ENCODE measurements at regions not wholly inside any gene's neighbourhood (a gene's known extent, or its start where the extent isn't known, plus 50 kb on each side); places are given as distances from the start of the nearest gene placed in this dataset.

DNA sequence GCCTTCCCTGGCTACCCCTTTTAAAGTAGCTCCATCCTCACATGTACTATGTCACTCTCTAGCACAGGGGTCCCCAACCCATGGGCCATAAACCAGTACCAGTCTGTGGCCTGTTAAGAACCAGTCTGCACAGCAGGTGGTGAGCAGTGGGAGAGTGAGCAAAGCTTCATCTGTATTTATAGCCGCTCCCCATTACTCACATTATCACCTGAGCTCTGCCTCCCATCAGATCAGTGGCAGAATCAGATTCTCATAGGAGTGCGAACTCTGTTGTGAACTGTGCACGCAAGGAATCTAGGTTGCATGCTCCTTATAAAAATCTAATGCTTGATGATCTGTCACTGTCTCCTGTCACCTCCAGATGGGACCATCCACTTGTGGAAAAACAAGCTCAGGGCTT, 116.6 kb upstream of the FOXD3 start:
- H2AFZ ChIP-seq (ENCODE audit: low read depth, low read length) = no peak overlapping the region
- H3K9me3 ChIP-seq (ENCODE audit: low read length) = no peaks in the 10 kb centered on the region
- H3K9me2 ChIP-seq (ENCODE audit: insufficient read depth, low read length) = no peaks in the 10 kb centered on the region
- H3K4me2 ChIP-seq (ENCODE audit: low read length) = no peak overlapping the region
- no peaks in the 10 kb centered on the region for H4K20me1 ChIP-seq (ENCODE audit: insufficient read depth)
- no peaks in the 10 kb centered on the region for H3F3A ChIP-seq (ENCODE audit: insufficient read depth, low read length, poor library complexity, severe bottlenecking)
- no peak overlapping the region for H3K4me3 ChIP-seq (ENCODE audit: low read length)
- H3K36me3 ChIP-seq (ENCODE audit: insufficient read depth, low read length) = no peaks in the 10 kb centered on the region
- H3K9ac ChIP-seq (ENCODE audit: low read length) = no peak overlapping the region
- H3K27me3 ChIP-seq (ENCODE audit: insufficient read depth, low read depth, low read length) = peaks cover under 1% of the 10 kb centered on the region
- H3K79me2 ChIP-seq (replicated peaks; ENCODE audit: insufficient read depth, low read length) = no peaks in the 10 kb centered on the region
- no peak overlapping the region for H3K27ac ChIP-seq (ENCODE audit: low read length)
- TF ChIP-seq POLR2AphosphoS5 (IDR thresholded peaks at IDR 0.05) = no peak
- no peak for TF ChIP-seq MXI1 (conservative IDR thresholded peaks at IDR 0.05; ENCODE audit: poor library complexity, severe bottlenecking)
- TF ChIP-seq, protein P1, sequence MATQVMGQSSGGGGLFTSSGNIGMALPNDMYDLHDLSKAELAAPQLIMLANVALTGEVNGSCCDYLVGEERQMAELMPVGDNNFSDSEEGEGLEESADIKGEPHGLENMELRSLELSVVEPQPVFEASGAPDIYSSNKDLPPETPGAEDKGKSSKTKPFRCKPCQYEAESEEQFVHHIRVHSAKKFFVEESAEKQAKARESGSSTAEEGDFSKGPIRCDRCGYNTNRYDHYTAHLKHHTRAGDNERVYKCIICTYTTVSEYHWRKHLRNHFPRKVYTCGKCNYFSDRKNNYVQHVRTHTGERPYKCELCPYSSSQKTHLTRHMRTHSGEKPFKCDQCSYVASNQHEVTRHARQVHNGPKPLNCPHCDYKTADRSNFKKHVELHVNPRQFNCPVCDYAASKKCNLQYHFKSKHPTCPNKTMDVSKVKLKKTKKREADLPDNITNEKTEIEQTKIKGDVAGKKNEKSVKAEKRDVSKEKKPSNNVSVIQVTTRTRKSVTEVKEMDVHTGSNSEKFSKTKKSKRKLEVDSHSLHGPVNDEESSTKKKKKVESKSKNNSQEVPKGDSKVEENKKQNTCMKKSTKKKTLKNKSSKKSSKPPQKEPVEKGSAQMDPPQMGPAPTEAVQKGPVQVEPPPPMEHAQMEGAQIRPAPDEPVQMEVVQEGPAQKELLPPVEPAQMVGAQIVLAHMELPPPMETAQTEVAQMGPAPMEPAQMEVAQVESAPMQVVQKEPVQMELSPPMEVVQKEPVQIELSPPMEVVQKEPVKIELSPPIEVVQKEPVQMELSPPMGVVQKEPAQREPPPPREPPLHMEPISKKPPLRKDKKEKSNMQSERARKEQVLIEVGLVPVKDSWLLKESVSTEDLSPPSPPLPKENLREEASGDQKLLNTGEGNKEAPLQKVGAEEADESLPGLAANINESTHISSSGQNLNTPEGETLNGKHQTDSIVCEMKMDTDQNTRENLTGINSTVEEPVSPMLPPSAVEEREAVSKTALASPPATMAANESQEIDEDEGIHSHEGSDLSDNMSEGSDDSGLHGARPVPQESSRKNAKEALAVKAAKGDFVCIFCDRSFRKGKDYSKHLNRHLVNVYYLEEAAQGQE (IDR thresholded peaks at IDR 0.05; ENCODE audit: borderline replicate concordance) = no peak
- no peak for TF ChIP-seq EZH2 (IDR thresholded peaks at IDR 0.05; ENCODE audit: borderline replicate concordance, insufficient read depth, low read length, poor library complexity, severe bottlenecking)
- TF ChIP-seq, protein P2, sequence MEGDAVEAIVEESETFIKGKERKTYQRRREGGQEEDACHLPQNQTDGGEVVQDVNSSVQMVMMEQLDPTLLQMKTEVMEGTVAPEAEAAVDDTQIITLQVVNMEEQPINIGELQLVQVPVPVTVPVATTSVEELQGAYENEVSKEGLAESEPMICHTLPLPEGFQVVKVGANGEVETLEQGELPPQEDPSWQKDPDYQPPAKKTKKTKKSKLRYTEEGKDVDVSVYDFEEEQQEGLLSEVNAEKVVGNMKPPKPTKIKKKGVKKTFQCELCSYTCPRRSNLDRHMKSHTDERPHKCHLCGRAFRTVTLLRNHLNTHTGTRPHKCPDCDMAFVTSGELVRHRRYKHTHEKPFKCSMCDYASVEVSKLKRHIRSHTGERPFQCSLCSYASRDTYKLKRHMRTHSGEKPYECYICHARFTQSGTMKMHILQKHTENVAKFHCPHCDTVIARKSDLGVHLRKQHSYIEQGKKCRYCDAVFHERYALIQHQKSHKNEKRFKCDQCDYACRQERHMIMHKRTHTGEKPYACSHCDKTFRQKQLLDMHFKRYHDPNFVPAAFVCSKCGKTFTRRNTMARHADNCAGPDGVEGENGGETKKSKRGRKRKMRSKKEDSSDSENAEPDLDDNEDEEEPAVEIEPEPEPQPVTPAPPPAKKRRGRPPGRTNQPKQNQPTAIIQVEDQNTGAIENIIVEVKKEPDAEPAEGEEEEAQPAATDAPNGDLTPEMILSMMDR (IDR thresholded peaks at IDR 0.05; ENCODE audit: poor library complexity, severe bottlenecking) = no peak
- no peak for TF ChIP-seq RAD21 (conservative IDR thresholded peaks at IDR 0.05)
- TF ChIP-seq EP300 (conservative IDR thresholded peaks at IDR 0.05; ENCODE audit: poor library complexity, severe bottlenecking) = no peak
- TF ChIP-seq SMC3 (conservative IDR thresholded peaks at IDR 0.05; ENCODE audit: poor library complexity) = no peak
- no peak for TF ChIP-seq TAF1 (IDR thresholded peaks at IDR 0.05; ENCODE audit: low read depth)

DNA sequence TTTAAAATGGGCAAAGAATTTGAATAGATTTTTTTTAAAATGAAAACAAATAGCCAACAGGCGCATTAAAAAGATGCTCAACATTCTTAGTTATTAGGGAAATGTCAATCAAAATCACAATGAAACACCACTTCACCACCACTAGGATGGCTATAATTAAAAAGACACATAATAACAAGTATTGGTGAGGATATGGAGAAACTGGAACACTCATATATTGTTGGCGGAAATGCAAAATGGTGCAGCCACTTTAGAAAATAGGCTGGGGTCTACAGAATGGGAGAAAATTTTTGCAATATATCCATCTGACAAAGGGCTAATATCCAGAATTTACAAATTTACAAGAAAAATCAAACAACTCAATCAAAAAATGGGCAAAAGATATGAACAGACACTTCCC, 107.8 kb upstream of the FOXD3 start:
- no peaks in the 10 kb centered on the region for H3K9me3 ChIP-seq (ENCODE audit: low read length)
- H3K27ac ChIP-seq (ENCODE audit: low read length) = no peak overlapping the region
- H3K36me3 ChIP-seq (ENCODE audit: insufficient read depth, low read length) = no peaks in the 10 kb centered on the region
- H3K9ac ChIP-seq (ENCODE audit: low read length) = no peak overlapping the region
- H3K9me2 ChIP-seq (ENCODE audit: insufficient read depth, low read length) = no peaks in the 10 kb centered on the region
- no peak overlapping the region for H2AFZ ChIP-seq (ENCODE audit: low read depth, low read length)
- H3K27me3 ChIP-seq (ENCODE audit: insufficient read depth, low read depth, low read length) = no peaks in the 10 kb centered on the region
- TF ChIP-seq SMC3 (conservative IDR thresholded peaks at IDR 0.05; ENCODE audit: poor library complexity) (no peak), MXI1 (conservative IDR thresholded peaks at IDR 0.05; ENCODE audit: poor library complexity, severe bottlenecking) (no peak), TAF1 (IDR thresholded peaks at IDR 0.05; ENCODE audit: low read depth) (no peak), RAD21 (conservative IDR thresholded peaks at IDR 0.05) (no peak), EP300 (conservative IDR thresholded peaks at IDR 0.05; ENCODE audit: poor library complexity, severe bottlenecking) (no peak), POLR2AphosphoS5 (IDR thresholded peaks at IDR 0.05) (no peak), EZH2 (IDR thresholded peaks at IDR 0.05; ENCODE audit: borderline replicate concordance, insufficient read depth, low read length, poor library complexity, severe bottlenecking) (no peak)
- TF ChIP-seq, protein P1 (IDR thresholded peaks at IDR 0.05; ENCODE audit: borderline replicate concordance) = no peak
- TF ChIP-seq, protein P2 (IDR thresholded peaks at IDR 0.05; ENCODE audit: poor library complexity, severe bottlenecking) = no peak
- H3K79me2 ChIP-seq (replicated peaks; ENCODE audit: insufficient read depth, low read length) = no peaks in the 10 kb centered on the region
- H4K20me1 ChIP-seq (ENCODE audit: insufficient read depth) = no peaks in the 10 kb centered on the region
- H3K4me2 ChIP-seq (ENCODE audit: low read length) = no peak overlapping the region
- H3K4me3 ChIP-seq (ENCODE audit: low read length) = no peak overlapping the region
- no peaks in the 10 kb centered on the region for H3F3A ChIP-seq (ENCODE audit: insufficient read depth, low read length, poor library complexity, severe bottlenecking)

All from neural cell (in vitro differentiated cells).